ENCODE measurements at regions not wholly inside any gene's neighbourhood (a gene's known extent, or its start where the extent isn't known, plus 50 kb on each side); places are given as distances from the start of the nearest gene placed in this dataset.

DNA sequence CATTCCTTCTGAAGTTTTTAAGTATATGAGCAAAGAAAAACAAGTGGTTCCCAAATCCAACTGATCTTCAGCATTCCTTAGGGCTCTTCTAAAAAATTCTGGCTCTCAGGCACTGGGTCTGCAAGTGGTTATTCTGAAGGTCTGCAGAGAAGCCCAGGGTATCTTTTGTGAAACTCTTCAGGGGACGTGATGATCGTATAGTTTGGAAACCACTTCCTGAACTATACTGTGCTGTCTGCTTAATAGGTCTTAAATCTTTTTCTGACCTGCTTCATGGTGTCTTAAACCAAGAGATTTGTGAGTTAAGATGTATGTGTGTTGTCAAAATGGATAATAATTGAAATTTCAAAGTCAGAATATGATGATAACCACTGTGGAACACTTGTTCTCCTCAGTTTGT is 115.5 kb downstream of the LHX9 start:
- Histone ChIP-seq H3K9me3 (no peaks in the 10 kb centered on the region), H3K4me1 (no peaks in the 10 kb centered on the region), H3K27ac (no peak overlapping the region), H3K27me3 (peaks cover 0 to 6% (median 0%) of the 10 kb centered on the region in 9 donors), H3K4me3 (no peak overlapping the region), H3K36me3 (no peaks in the 10 kb centered on the region)
- 52 to 71% (median 61%) methylated on average over 2 of the region's 2 CpGs for WGBS, 4 donors
- TF ChIP-seq, protein P1, sequence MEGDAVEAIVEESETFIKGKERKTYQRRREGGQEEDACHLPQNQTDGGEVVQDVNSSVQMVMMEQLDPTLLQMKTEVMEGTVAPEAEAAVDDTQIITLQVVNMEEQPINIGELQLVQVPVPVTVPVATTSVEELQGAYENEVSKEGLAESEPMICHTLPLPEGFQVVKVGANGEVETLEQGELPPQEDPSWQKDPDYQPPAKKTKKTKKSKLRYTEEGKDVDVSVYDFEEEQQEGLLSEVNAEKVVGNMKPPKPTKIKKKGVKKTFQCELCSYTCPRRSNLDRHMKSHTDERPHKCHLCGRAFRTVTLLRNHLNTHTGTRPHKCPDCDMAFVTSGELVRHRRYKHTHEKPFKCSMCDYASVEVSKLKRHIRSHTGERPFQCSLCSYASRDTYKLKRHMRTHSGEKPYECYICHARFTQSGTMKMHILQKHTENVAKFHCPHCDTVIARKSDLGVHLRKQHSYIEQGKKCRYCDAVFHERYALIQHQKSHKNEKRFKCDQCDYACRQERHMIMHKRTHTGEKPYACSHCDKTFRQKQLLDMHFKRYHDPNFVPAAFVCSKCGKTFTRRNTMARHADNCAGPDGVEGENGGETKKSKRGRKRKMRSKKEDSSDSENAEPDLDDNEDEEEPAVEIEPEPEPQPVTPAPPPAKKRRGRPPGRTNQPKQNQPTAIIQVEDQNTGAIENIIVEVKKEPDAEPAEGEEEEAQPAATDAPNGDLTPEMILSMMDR (IDR thresholded peaks at IDR 0.05) = no peak
- no peak for TF ChIP-seq POLR2A (IDR thresholded peaks at IDR 0.05)
- intact Hi-C loops (cut with DNase I) = no loop called here
- no peak for DNase-seq
- ATAC-seq = no peak

DNA sequence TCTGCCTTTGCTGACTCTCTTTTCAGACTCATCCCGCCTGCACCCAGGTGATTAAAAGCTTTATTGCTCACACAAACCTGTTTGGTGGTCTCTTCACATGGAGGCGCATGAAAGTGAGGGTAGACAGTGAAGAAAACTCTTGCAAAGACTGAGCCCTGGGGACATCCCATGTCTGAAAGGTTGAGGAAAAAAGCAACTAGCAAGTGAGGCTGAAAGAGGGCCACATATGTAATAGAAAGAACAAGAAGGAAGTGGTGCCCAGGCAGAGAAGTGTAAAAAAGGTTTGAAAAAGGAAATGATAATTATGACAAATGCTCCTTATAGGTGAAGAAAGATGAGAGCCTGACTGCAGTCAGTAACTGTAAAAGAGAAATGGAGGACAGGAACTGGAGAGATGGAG is 115.9 kb upstream of the NEK7 start:
- TF ChIP-seq, protein P1 (IDR thresholded peaks at IDR 0.05) = no peak
- TF ChIP-seq POLR2A (IDR thresholded peaks at IDR 0.05) = no peak
- intact Hi-C loops (cut with DNase I) = no loop called here

DNA sequence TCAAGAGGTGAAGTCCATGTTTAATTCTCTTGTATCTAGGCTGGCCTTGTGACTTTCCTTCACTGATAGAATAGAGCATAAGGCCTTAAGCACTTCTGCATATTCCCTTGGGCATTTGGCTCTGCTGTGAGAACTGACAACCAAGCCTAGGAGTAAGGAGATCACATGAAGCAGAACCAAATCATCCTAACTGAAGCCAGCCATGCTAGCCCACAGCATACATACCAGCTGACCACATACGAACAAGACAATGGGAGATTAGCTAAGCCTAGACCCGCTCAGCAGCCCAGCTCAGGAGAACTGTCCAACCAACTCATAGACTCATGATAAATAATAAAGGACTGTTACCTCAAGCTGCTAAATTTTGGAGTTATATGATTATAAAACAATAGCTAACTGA is 114.6 kb upstream of the NEK7 start:
- H3K4me1 ChIP-seq = no peaks in the 10 kb centered on the region

More for the DNA sequence above, 115.9 kb upstream of the NEK7 start:
- Histone ChIP-seq H3K27ac (no peak overlapping the region), H3K27me3 (no peaks in the 10 kb centered on the region), H3K4me1 (no peaks in the 10 kb centered on the region), H3K4me3 (no peak overlapping the region), H3K36me3 (no peaks in the 10 kb centered on the region), H3K9me3 (no peaks in the 10 kb centered on the region)
- no peak for DNase-seq
- ATAC-seq = no peak
- 89 to 93% (median 92%) methylated on average over 2 of the region's 2 CpGs for WGBS, 4 donors

DNA sequence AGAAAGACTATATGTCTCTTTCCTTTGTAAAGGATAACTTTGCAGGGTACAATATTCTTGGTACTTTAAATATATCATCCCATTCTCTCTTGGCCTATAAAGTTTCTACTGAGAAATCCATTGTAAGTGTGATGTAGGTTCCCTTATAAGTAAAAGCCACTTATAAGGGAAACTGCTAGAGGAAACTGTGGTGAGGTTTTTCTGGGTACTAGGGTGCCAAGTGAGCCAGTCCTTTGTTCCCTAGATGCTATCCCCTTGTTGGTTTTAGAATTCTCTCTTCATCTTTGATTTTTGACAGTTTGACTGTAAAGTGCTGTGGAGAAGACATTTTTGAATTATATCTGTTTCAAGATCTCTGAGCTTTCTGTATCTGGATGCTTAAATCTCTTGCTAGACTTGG is 108.9 kb upstream of the NEK7 start:
- no peak for DNase-seq
- Histone ChIP-seq H3K27me3 (no peaks in the 10 kb centered on the region), H3K4me1 (no peaks in the 10 kb centered on the region), H3K27ac (no peak overlapping the region), H3K4me3 (no peak overlapping the region), H3K9me3 (peaks cover 0 to 10% (median 2%) of the 10 kb centered on the region in 12 donors), H3K36me3 (no peaks in the 10 kb centered on the region)
- TF ChIP-seq POLR2A (IDR thresholded peaks at IDR 0.05) = no peak
- TF ChIP-seq, protein P1 (IDR thresholded peaks at IDR 0.05) = no peak
- intact Hi-C loops (cut with DNase I) = no loop called here
- ATAC-seq = no peak

More for the DNA sequence above, 114.6 kb upstream of the NEK7 start:
- Histone ChIP-seq H3K4me3 (no peak overlapping the region), H3K36me3 (no peaks in the 10 kb centered on the region), H3K27ac (no peak overlapping the region), H3K9me3 (no peaks in the 10 kb centered on the region), H3K27me3 (no peaks in the 10 kb centered on the region)
- intact Hi-C loops (cut with DNase I) = no loop called here
- WGBS, 4 donors = 80 to 94% (median 88%) methylated on average over 2 of the region's 2 CpGs
- TF ChIP-seq, protein P1 (IDR thresholded peaks at IDR 0.05) = no peak
- no peak for TF ChIP-seq POLR2A (IDR thresholded peaks at IDR 0.05)
- ATAC-seq (no peak), DNase-seq (no peak)
